ENCODE measurements at regions not wholly inside any gene's neighbourhood (a gene's known extent, or its start where the extent isn't known, plus 50 kb on each side); places are given as distances from the start of the nearest gene placed in this dataset.

DNA sequence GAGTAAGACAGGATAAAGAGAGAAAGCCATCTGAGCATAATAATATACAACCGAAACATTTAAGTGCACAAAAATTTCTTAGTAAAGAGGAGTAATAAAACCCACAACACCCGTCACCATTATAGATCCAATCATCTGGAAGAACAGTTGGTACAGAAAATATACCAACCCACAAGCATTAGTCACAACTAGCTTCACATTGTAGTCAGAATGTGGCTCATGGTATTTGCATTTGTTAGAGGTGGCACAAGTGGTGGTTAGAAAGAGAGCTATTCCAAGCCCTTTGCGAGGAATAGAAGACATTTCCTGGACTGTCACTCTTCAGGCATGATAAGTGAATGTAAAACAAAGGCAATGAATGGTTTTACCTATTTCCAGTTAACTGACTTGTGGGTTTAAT is 677.5 kb upstream of the ST8SIA4 start:
- TF ChIP-seq, protein P1, sequence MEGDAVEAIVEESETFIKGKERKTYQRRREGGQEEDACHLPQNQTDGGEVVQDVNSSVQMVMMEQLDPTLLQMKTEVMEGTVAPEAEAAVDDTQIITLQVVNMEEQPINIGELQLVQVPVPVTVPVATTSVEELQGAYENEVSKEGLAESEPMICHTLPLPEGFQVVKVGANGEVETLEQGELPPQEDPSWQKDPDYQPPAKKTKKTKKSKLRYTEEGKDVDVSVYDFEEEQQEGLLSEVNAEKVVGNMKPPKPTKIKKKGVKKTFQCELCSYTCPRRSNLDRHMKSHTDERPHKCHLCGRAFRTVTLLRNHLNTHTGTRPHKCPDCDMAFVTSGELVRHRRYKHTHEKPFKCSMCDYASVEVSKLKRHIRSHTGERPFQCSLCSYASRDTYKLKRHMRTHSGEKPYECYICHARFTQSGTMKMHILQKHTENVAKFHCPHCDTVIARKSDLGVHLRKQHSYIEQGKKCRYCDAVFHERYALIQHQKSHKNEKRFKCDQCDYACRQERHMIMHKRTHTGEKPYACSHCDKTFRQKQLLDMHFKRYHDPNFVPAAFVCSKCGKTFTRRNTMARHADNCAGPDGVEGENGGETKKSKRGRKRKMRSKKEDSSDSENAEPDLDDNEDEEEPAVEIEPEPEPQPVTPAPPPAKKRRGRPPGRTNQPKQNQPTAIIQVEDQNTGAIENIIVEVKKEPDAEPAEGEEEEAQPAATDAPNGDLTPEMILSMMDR (IDR thresholded peaks at IDR 0.05; ENCODE audit: control insufficient read depth, extremely low read depth, insufficient read depth) = no peak
- no peak overlapping the region for H3K4me3 ChIP-seq (ENCODE audit: low read depth, low read length)
- DNase-seq (ENCODE audit: low read depth) = no peak

DNA sequence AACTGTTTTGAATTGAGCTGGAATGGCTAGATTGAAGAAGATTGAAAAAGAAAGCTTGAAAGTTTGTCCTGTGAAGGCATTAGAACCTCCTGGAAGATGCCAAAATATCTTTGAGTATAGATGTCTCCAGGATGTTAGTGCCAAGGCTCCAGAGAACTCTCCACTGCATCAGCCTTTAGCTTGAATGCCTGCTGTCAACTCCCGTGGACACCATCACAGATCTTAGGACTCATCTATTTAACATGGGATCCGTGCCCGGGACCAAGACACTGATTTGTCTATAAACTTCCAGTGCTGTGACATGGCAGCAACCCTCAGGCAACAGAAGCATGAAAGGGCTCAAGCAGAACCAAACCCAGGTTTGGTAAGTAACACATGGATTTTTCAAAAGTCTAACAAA is 670.9 kb upstream of the ST8SIA4 start:
- no peak for DNase-seq (ENCODE audit: low read depth)
- H3K4me3 ChIP-seq (ENCODE audit: low read depth, low read length) = no peak overlapping the region
- TF ChIP-seq, protein P1 (IDR thresholded peaks at IDR 0.05; ENCODE audit: control insufficient read depth, extremely low read depth, insufficient read depth) = no peak

DNA sequence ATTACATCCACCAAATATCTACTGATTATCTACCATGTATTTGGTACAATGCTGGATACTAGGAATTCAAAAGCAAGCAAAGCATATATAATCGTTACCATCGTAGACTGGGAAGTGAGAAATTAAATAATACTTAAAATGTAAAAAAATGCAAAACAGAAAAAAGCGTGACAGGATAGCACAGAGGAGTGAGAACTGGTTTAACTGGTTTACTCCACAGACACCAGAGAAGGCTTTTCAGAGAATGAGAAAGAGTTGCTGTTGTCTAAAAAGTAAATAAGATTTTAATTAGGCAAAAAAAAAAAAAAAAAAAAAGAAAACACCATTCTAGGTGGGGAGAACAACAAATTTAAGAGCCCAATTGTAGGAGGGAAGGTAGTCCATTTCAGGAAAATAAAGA is 657.9 kb upstream of the ST8SIA4 start:
- H3K4me3 ChIP-seq (ENCODE audit: low read depth, low read length) = no peak overlapping the region
- TF ChIP-seq, protein P1 (IDR thresholded peaks at IDR 0.05; ENCODE audit: control insufficient read depth, extremely low read depth, insufficient read depth) = no peak
- peak; percentile 22 for DNase-seq (ENCODE audit: low read depth)

DNA sequence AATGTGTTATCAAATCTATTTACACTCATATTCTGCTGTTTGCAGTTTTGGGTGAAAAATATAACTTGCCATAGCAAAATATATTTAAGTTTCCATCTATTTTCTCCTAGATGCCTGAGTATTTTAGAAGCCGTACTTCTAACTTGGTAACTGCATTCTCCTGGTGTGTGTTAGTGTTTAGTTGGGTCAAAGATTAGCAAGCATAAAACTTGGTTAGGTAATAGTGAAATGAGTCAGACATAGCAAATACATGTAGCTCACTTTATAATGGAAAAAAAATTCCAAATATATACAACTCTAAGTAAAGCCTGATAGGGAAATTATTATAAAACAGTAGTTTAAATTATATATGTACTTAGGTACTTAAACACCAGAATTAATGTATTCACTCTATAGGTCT is 640.7 kb upstream of the ST8SIA4 start:
- no peak for DNase-seq (ENCODE audit: low read depth)
- H3K4me3 ChIP-seq (ENCODE audit: low read depth, low read length) = no peak overlapping the region
- TF ChIP-seq, protein P1 (IDR thresholded peaks at IDR 0.05; ENCODE audit: control insufficient read depth, extremely low read depth, insufficient read depth) = no peak

DNA sequence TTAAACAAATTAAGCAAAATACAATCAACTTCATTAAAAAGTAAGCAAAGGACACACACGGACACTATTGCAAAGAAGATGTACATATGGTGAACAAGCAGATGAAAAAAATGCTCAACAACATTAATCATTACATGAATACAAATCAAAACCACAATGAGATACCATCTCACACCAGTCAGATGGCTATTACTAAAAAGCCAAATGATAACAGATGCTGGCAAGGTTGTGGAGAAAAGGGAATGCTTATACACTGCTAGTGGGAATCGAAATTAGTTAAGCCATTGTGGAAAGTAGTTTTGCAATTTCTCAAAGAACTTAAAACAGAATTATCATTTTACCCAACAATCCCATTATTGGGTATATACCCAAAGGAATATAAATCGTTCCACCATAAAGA is 636.2 kb upstream of the ST8SIA4 start:
- TF ChIP-seq, protein P1 (IDR thresholded peaks at IDR 0.05; ENCODE audit: control insufficient read depth, extremely low read depth, insufficient read depth) = no peak
- no peak overlapping the region for H3K4me3 ChIP-seq (ENCODE audit: low read depth, low read length)

DNA sequence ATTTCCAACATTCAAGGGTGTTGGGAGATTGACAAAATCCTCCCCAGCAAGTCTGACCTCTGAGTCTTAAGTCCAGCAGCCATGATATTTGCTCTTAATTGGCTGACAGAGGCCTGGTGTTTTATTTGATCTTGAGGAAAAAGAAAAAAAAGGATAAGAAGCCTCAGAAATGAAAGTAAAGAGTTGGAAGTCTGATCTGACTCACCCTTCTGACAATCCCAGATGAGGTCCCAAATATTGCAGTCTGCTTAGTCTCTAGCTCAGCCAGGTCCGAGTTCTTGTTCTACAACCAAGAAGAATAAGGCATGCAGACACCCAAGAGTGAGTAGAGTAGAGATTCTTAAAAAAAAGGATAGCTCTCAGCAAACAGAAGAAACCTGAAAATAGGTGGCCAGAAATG is 632.5 kb upstream of the ST8SIA4 start:
- TF ChIP-seq, protein P1 (IDR thresholded peaks at IDR 0.05; ENCODE audit: control insufficient read depth, extremely low read depth, insufficient read depth) = no peak
- H3K4me3 ChIP-seq (ENCODE audit: low read depth, low read length) = no peak overlapping the region
- no peak for DNase-seq (ENCODE audit: low read depth)

More for the DNA sequence above, 636.2 kb upstream of the ST8SIA4 start:
- no peak for DNase-seq (ENCODE audit: low read depth)

DNA sequence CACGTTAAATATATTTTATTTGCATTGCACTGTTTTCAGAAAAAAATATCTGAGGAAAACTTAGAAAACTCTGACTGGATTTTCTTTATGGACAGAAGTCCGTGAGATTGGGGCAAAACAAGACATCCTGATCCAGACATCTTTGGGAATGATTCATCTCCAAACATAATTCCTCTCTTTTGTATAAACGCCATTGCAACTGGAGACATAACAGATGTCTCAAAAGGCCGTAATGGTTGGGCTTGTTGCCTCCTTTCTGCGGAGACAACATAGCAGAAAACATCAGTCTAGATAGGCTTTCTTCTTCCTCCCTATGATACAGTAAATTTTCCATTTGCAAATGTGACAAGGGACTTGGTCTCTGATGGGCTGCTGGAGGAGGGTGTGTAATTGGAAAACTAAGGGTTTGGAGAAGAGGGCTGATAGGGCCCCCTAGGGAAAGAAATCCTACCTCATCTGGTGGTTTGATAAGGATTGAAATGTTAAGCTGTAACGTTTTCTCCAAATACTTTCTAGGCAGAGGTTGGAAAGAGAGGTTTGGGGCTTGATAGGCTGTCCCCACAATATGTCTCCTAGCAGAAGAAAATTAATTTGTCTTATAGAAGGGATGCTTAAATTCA is 631.5 kb upstream of the ST8SIA4 start:
- H3K4me3 ChIP-seq (ENCODE audit: low read depth, low read length) = no peak overlapping the region
- no peak for DNase-seq (ENCODE audit: low read depth)
- TF ChIP-seq, protein P1 (IDR thresholded peaks at IDR 0.05; ENCODE audit: control insufficient read depth, extremely low read depth, insufficient read depth) = 0 out of 2 replicates have a peak, but pooled peaks have one; percentile 6
